OCI-LY3 (cell line): ENCODE measurements at regions not wholly inside any gene's neighbourhood (a gene's known extent, or its start where the extent isn't known, plus 50 kb on each side); places are given as distances from the start of the nearest gene placed in this dataset.

Source experiments
- H2AFZ ChIP-seq: fragments of 200-600, 300-600 bp; shearing (Covaris generic); 2 replicates; pipeline ENCODE4 v1.6.0; 2014; ENCODE audit warnings: antibody characterized with exemption, low read depth, low read length
- H3K27ac ChIP-seq: fragments of 200-600, 300-600 bp; sonication (generic); 2 replicates; pipeline ENCODE4 v1.5.1; 2014; ENCODE audit warnings: mild to moderate bottlenecking, low read length, moderate library complexity, mixed read lengths
- H3K27me3 ChIP-seq: fragments of 200-600, 300-600 bp; sonication (generic); 2 replicates; pipeline ENCODE4 v1.6.1; 2014; ENCODE audit warnings: low read depth, low read length, mixed read lengths
- H3K36me3 ChIP-seq: fragments of 200-600, 300-600 bp; sonication (generic); replicated peaks from 2 replicates; pipeline ENCODE3; 2014; ENCODE audit warnings: low read depth, low read length, mixed read lengths
- H3K4me1 ChIP-seq: fragments of 300-600, 200-600 bp; sonication (generic); 2 replicates; pipeline ENCODE4 v1.6.1; 2014; ENCODE audit warnings: low read length, mixed read lengths
- H3K4me2 ChIP-seq: fragments of 200-600, 300-600 bp; sonication (generic); 2 replicates; pipeline ENCODE4 v1.6.1; 2014; ENCODE audit warnings: low read length, mixed read lengths
- H3K4me3 ChIP-seq: fragments of 300-600, 200-600 bp; sonication (generic); 2 replicates; pipeline ENCODE4 v1.5.1; 2014; ENCODE audit warnings: antibody characterized with exemption, mild to moderate bottlenecking, low read length, moderate library complexity
- H3K79me2 ChIP-seq: fragments of 300-600, 200-600 bp; shearing (Covaris generic); 2 replicates; pipeline ENCODE4 v1.6.1; 2014; ENCODE audit warnings: mild to moderate bottlenecking, low read length, mixed read lengths
- H3K9ac ChIP-seq: fragments of 300-600, 200-600 bp; shearing (Covaris generic); 2 replicates; pipeline ENCODE4 v1.6.0; 2014; ENCODE audit warnings: mild to moderate bottlenecking, low read length, moderate library complexity
- H3K9me3 ChIP-seq: fragments of 200-600, 300-600 bp; shearing (Covaris generic); 2 replicates; pipeline ENCODE4 v1.6.1; 2014; ENCODE audit warnings: low read length, mixed read lengths; ENCODE audit not compliant: insufficient read depth
- H4K20me1 ChIP-seq: fragments of 200-600, 300-600 bp; sonication (generic); 2 replicates; pipeline ENCODE4 v1.6.1; 2016; ENCODE audit warnings: low read length, mixed read lengths; ENCODE audit not compliant: insufficient read depth
- EZH2phosphoT487 ChIP-seq: fragments of 200-600 bp; shearing (Covaris generic); IDR thresholded peaks from 2 replicates; pipeline ENCODE4 v1.6.1; 2018; ENCODE audit warnings: antibody characterized with exemption, mixed run types, low read depth
- TF ChIP-seq, protein P1 (sequence below): fragments of 200-600, 300-600 bp; sonication (generic); IDR thresholded peaks from 2 replicates; pipeline ENCODE4 v1.5.1; 2014; ENCODE audit warnings: antibody characterized with exemption, low read length, low read depth

DNA sequence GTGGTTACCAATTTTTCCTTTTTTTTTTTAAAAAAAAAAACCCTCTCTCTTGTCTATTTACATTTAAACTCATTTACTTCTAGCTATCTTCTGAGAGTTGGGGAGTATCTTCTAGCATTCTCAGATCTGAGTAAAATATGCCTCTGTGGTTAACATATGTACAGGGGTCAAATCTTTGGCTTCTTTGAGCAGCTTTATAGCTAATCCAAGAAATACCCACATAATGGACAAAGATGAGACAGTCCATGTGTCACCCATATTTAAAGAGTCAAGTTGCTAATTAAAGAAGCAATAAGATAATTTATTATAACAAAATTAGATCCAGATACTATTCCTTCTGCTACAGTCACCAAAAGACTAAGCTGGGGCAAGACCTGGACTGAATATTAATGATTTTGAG, 139.0 kb upstream of the HNRNPA3 start:
- TF ChIP-seq, protein P1, sequence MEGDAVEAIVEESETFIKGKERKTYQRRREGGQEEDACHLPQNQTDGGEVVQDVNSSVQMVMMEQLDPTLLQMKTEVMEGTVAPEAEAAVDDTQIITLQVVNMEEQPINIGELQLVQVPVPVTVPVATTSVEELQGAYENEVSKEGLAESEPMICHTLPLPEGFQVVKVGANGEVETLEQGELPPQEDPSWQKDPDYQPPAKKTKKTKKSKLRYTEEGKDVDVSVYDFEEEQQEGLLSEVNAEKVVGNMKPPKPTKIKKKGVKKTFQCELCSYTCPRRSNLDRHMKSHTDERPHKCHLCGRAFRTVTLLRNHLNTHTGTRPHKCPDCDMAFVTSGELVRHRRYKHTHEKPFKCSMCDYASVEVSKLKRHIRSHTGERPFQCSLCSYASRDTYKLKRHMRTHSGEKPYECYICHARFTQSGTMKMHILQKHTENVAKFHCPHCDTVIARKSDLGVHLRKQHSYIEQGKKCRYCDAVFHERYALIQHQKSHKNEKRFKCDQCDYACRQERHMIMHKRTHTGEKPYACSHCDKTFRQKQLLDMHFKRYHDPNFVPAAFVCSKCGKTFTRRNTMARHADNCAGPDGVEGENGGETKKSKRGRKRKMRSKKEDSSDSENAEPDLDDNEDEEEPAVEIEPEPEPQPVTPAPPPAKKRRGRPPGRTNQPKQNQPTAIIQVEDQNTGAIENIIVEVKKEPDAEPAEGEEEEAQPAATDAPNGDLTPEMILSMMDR: no peak
- TF ChIP-seq EZH2phosphoT487: no peak
- H3K4me1 ChIP-seq: no peaks in the 10 kb centered on the region

DNA sequence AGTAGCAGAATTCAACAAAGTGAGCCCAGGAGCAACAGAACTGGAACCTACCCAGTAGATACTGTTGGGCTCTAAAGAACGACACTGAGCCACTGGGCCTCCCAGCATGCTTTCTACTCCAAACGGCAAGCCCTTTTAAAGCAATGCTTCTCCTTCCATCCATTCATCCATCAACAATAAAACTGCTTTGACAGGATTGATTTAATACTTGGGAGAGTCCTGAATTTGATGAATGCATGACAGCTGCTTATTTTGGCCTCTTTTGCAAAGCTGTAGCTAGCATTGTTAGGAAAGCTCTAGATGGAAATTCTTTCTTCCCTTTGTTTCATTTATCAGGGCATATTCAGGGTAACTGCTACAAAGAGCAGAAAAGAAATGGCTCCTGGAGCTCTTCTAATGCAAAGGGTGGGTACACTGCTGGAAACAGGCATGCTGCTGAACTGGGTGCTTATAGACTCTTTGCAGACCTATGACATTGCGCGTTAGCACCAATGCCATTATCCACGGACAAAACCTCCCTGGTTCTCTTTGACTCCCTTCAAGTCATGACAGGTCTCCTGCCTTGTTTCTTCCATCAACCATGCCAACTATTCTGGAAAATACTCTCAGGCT, 138.4 kb upstream of the HNRNPA3 start:
- H3K9me3 ChIP-seq: no peaks in the 10 kb centered on the region
- H3K4me2 ChIP-seq: no peak overlapping the region
- H3K79me2 ChIP-seq: no peaks in the 10 kb centered on the region
- H3K4me1 ChIP-seq: no peaks in the 10 kb centered on the region
- H3K4me3 ChIP-seq: no peak overlapping the region
- no peaks in the 10 kb centered on the region; the same call in 1 of the 2 replicates for H3K27me3 ChIP-seq
- no peak overlapping the region for H3K27ac ChIP-seq
- H3K36me3 ChIP-seq: no peaks in the 10 kb centered on the region
- H4K20me1 ChIP-seq: no peaks in the 10 kb centered on the region
- no peak overlapping the region for H2AFZ ChIP-seq
- H3K9ac ChIP-seq: no peak overlapping the region
- TF ChIP-seq EZH2phosphoT487: no peak
- TF ChIP-seq, protein P1: no peak

More for the DNA sequence above, 139.0 kb upstream of the HNRNPA3 start:
- no peaks in the 10 kb centered on the region for H3K36me3 ChIP-seq
- H3K27ac ChIP-seq: no peak overlapping the region
- H3K9ac ChIP-seq: no peak overlapping the region
- H3K27me3 ChIP-seq: no peaks in the 10 kb centered on the region; the same call in 1 of the 2 replicates
- H4K20me1 ChIP-seq: no peaks in the 10 kb centered on the region
- H3K79me2 ChIP-seq: no peaks in the 10 kb centered on the region
- no peak overlapping the region for H3K4me2 ChIP-seq
- no peak overlapping the region for H3K4me3 ChIP-seq
- H2AFZ ChIP-seq: no peak overlapping the region
- H3K9me3 ChIP-seq: no peaks in the 10 kb centered on the region

DNA sequence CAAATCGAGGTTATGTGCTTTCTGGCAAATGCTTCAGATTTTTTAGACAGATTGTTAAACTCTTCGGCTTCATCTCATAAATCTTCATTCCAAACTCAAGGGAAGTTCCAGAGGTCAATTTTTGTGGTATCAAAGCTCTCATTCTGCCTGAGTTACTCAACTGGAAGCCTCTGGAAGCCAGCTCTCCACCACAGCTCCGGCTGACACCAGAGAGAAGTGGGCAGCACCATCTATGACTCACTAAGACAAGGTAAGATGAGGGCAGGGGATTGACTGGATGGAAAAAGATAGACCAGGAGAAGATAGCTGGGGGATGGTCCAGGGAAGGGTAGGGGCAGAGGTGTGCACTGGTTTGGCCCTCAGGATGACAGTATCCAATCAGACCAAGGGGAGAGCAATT, 137.3 kb upstream of the HNRNPA3 start:
- H3K9ac ChIP-seq: no peak overlapping the region
- H3K27me3 ChIP-seq: no peaks in the 10 kb centered on the region; the same call in 1 of the 2 replicates
- H3K36me3 ChIP-seq: no peaks in the 10 kb centered on the region
- no peaks in the 10 kb centered on the region for H3K4me1 ChIP-seq
- no peaks in the 10 kb centered on the region for H3K79me2 ChIP-seq
- H3K4me2 ChIP-seq: no peak overlapping the region
- H3K9me3 ChIP-seq: no peaks in the 10 kb centered on the region
- no peak overlapping the region for H2AFZ ChIP-seq
- no peak for TF ChIP-seq EZH2phosphoT487
- no peak overlapping the region for H3K4me3 ChIP-seq
- H3K27ac ChIP-seq: no peak overlapping the region
- H4K20me1 ChIP-seq: no peaks in the 10 kb centered on the region

DNA sequence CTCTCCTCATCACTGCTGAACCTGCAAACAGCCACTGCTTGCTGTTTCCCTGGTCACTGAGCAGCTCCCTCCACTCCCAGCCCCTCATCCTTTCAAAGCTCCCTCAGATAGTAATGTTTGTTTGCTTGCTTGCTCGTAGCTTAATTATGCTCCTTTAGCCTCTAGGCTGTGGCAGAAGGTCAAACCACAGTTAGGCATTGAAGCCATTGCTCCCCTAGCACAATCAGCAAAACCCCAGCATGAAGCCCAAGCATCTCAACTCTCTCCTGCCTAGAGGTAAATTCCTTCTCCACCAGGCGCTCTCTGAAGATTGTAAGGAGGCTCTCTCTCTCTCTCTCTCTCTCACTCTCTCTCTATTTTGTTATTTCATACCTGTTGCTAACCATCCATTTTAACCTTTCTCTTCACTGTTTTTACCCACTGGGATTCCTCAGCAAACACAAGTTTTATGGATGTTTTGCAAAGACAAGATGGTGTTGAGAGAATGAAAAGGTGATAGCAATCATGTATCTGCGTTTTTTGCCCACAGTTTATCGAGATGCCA, 135.9 kb upstream of the HNRNPA3 start:
- Histone ChIP-seq H3K4me2 (no peak overlapping the region), H2AFZ (no peak overlapping the region), H3K4me3 (no peak overlapping the region), H3K9ac (no peak overlapping the region), H3K4me1 (no peaks in the 10 kb centered on the region), H3K9me3 (no peaks in the 10 kb centered on the region), H4K20me1 (no peaks in the 10 kb centered on the region), H3K27me3 (peaks cover 3% of the 10 kb centered on the region; the same call in 1 of the 2 replicates), H3K36me3 (no peaks in the 10 kb centered on the region), H3K79me2 (no peaks in the 10 kb centered on the region), H3K27ac (no peak overlapping the region)
- TF ChIP-seq, protein P1: no peak
- no peak for TF ChIP-seq EZH2phosphoT487
